GM12874 (cell line): ENCODE measurements at regions not wholly inside any gene's neighbourhood (a gene's known extent, or its start where the extent isn't known, plus 50 kb on each side); places are given as distances from the start of the nearest gene placed in this dataset.

Source experiments
- CTCF ChIP-seq: IDR thresholded peaks from 2 replicates; pipeline ENCODE4 v1.5.1; 2011; ENCODE audit warnings: low read depth, mild to moderate bottlenecking, control low read depth, low read length, moderate library complexity; ENCODE audit not compliant: insufficient read depth

- TF ChIP-seq CTCF = no peak
Measured at GRCh38 chr9:90249094-90249493, 393.5 kb downstream of the DIRAS2 start.

- TF ChIP-seq CTCF = no peak
Measured at GRCh38 chr9:90251316-90251715, 391.3 kb downstream of the DIRAS2 start.

GRCh38 chr9:90256345-90256744 lies 386.3 kb downstream of the DIRAS2 start:
- no peak for TF ChIP-seq CTCF

- TF ChIP-seq CTCF = no peak
Measured at GRCh38 chr9:90259311-90260246, 383.0 kb downstream of the DIRAS2 start.

- no peak for TF ChIP-seq CTCF
Measured at GRCh38 chr9:90261698-90262097, 380.9 kb downstream of the DIRAS2 start.

- no peak for TF ChIP-seq CTCF
Measured at GRCh38 chr9:90268613-90269012, 374.0 kb downstream of the DIRAS2 start.

GRCh38 chr9:90271707-90272106 lies 370.9 kb downstream of the DIRAS2 start:
- no peak for TF ChIP-seq CTCF
